ENCODE measurements at regions not wholly inside any gene's neighbourhood (a gene's known extent, or its start where the extent isn't known, plus 50 kb on each side); places are given as distances from the start of the nearest gene placed in this dataset.

DNA sequence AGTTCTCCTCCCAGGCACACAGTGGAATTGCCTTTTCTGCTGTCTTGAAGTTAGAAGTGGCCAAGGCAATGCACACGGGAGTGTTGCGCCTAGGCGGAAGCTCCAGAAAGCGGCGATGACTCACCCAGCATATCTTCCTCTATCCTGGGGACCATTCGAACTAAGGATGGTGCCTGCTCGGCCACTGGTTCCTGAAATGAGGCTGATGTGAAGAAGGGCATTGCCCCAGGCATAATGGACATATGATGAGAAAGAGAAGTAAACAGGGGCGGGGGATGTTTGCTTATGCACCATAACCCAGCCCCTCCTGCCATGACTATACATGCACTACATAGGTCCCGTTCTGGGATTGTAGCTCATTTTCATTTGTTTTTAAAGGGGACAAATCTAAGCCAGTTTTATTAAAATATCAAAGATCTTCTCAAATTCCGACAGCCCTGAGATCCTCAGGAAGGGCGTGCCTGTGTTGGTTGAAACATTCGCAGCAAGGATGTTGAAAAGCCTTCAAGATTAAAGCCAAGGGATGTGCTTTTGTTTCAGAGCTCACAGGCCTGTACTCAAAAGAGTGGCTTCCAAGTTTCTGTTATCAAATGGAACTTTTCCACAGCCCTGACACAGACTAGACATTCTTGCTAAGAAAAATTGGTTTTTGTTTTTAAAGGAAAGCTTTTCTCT is 218.5 kb downstream of the LY86 start:
- TF ChIP-seq, protein P1, sequence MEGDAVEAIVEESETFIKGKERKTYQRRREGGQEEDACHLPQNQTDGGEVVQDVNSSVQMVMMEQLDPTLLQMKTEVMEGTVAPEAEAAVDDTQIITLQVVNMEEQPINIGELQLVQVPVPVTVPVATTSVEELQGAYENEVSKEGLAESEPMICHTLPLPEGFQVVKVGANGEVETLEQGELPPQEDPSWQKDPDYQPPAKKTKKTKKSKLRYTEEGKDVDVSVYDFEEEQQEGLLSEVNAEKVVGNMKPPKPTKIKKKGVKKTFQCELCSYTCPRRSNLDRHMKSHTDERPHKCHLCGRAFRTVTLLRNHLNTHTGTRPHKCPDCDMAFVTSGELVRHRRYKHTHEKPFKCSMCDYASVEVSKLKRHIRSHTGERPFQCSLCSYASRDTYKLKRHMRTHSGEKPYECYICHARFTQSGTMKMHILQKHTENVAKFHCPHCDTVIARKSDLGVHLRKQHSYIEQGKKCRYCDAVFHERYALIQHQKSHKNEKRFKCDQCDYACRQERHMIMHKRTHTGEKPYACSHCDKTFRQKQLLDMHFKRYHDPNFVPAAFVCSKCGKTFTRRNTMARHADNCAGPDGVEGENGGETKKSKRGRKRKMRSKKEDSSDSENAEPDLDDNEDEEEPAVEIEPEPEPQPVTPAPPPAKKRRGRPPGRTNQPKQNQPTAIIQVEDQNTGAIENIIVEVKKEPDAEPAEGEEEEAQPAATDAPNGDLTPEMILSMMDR (conservative IDR thresholded peaks at IDR 0.05) = no peak
- no peak for TF ChIP-seq ZFX (IDR thresholded peaks at IDR 0.05)

DNA sequence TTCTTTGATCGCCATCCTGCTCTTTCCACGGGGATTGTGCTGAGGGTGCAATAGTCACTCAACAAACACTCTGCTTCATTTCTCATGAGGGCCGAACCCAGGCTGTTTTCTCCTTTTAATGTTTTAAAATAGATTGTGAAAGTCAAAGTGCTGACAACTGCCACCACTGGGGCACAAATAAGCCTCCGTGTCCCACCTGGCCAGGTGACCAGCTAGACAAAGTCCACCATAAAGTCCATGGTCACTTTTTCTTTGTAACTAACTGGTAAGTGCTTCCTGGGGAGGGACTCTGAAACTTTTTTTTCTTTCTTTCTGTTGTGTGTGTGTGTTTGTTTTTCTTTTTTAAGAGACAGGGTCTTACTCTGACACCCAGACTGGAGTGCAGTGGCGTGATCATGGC is 219.8 kb downstream of the LY86 start:
- no peak for TF ChIP-seq ZFX (IDR thresholded peaks at IDR 0.05)
- TF ChIP-seq, protein P1 (conservative IDR thresholded peaks at IDR 0.05) = no peak
- no peak overlapping the region for H3K27ac ChIP-seq

More for the DNA sequence above, 218.5 kb downstream of the LY86 start:
- no peak overlapping the region for H3K27ac ChIP-seq

DNA sequence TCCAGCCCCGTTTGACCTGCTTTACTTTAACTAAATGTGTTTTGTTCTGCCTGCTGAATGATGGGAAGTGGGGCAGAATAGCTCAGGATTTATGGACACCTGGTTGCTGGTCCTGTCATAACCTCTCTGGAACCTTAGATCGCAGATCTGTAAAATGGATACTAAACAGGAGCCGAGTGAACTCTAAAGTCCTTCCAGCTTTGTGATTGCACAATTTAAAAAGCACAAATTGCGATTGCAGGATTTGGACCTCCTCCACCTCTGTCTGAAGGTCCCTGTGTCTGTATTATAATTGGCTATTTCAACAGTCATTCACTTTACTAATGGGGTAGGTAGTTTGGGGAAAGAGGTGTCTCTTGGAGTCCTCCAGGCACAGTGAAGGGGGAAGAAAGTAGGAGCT is 220.4 kb downstream of the LY86 start:
- TF ChIP-seq, protein P1 (conservative IDR thresholded peaks at IDR 0.05) = no peak
- no peak for TF ChIP-seq ZFX (IDR thresholded peaks at IDR 0.05)
- no peak overlapping the region for H3K27ac ChIP-seq

DNA sequence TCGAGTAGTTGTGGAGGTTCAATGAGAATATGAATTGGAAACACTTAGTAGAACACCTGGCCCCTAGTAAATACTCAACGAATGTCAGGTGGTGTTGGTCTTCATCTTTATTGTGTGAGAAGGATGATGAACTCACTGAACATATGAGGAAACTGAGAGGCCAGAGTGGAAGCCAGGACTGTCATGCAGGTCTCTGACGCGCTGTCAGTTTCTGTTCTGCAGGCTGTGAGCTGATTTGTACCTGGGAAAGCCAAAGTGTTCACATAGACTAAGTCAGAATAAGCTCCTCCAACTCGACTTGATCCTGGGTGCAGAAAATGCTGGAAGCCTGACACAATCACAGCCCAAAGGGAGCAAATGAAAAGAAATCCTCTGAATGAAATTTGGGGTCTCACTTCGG is 222.2 kb downstream of the LY86 start:
- peak overlapping the region; percentile 61; the same call in 1 of the 2 replicates for H3K27ac ChIP-seq
- TF ChIP-seq ZFX (IDR thresholded peaks at IDR 0.05) = no peak
- TF ChIP-seq, protein P1 (conservative IDR thresholded peaks at IDR 0.05) = no peak

DNA sequence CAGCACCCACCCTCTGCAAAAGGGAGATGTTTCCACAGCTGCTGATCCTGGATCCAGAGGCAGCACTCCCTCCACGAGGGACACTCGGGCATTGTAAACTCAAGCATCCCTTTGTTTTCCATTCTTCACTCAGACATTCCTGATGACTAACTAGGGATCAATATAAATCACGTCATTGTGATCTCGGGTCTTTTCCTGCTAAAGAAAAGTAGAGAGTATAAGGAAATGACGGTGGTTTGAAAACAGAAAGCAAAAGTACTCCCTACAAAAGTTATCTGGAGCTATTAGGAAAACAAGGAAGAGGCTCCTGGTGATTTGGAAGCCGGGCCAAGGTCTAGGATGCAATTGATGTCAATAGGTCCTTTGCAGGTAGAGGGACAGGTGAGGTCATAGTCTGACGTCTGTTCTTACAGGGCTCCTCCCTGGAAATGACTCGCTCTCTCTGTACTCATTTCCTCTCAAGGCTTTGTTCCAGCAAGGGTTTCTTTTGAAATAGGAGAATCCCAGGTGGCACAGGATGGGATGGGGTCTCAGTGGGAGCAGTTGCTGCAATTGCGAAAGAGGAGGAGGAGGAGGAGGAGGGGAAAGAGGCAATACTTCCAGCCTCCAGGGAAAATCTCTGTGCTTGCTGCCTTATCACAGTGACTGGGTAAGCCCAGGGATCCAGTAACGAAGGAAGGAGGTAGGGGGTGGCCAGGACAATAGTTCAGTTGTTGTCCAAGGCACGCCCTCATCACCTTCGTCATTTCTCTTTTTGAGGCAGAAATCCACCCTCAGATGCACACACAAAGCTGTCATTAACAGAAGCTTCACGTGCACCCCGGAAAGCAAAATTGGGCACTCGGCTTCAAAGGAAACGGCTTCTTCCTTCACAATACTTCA is 222.8 kb downstream of the LY86 start:
- peak overlapping the region; percentile 61 for H3K27ac ChIP-seq
- TF ChIP-seq, protein P1 (conservative IDR thresholded peaks at IDR 0.05) = no peak
- TF ChIP-seq ZFX (IDR thresholded peaks at IDR 0.05) = no peak

DNA sequence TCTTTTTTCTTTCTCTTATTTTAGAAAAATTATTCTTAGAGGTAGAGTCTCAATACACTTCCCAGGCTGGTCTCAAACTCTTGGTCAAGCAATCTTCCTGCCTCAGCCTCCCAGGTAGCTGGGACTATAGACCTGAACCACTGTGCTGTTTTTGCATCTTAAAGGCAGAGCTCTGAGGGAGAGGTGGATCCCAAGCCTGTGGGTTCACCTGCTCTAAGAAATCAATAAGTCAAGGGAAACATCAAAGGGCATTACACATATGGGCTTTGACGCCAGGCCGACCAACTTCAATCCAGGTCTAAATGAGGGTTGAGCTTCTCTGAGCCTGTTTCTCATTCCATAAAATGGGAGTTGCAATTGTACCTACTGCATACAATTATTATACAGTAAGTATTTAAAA is 223.9 kb downstream of the LY86 start:
- TF ChIP-seq, protein P1 (conservative IDR thresholded peaks at IDR 0.05) = no peak
- TF ChIP-seq ZFX (IDR thresholded peaks at IDR 0.05) = no peak
- peak overlapping the region; percentile 55; the same call in 1 of the 2 replicates for H3K27ac ChIP-seq

DNA sequence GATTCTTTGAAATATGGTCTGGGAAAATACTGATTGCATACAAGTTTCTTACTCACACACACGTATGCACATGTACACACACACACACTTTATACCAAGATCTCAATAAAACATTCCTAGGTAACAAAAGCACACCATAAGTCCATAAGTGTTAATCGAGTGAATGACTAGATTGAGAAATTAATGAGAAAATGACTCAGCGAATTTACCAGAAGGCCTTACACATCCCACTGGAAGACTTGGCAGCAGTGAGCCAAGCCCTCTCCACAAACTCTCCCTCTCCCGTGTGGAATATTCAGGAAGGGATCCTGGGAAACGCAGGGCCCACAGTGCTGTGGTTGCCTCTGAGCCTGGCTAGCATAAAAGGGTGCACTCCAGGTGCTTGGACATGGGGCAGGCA is 227.2 kb downstream of the LY86 start:
- no peak for TF ChIP-seq ZFX (IDR thresholded peaks at IDR 0.05)
- TF ChIP-seq, protein P1 (conservative IDR thresholded peaks at IDR 0.05) = no peak
- H3K27ac ChIP-seq = no peak overlapping the region
